ELR (cell line): ENCODE measurements at regions not wholly inside any gene's neighbourhood (a gene's known extent, or its start where the extent isn't known, plus 50 kb on each side); places are given as distances from the start of the nearest gene placed in this dataset.

ENCODE experiments used
- DNase-seq: peaks from one replicate; pipeline ENCODE4 v3.0.0-alpha.2; 2015; ENCODE audit warnings: low read depth

DNA sequence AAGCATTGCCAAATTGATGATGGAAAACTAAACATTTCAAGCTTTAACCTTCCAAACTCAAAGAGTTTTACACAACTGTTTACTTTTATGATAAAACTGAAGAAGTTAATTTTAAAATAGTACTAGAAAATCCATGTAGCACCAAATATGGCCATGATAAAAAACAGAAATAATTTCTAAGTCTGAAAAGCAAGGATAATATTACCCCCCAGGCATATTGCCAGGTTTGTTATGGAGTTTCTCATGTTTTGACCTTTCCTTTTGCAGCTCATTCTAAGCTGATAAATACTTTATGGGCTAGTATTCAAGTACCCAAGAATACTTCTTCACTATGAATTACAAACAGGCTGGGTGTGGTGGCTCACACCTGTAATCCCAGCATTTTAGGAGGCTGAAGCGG is 209.9 kb upstream of the ZFP64 start:
- DNase-seq = no peak

DNA sequence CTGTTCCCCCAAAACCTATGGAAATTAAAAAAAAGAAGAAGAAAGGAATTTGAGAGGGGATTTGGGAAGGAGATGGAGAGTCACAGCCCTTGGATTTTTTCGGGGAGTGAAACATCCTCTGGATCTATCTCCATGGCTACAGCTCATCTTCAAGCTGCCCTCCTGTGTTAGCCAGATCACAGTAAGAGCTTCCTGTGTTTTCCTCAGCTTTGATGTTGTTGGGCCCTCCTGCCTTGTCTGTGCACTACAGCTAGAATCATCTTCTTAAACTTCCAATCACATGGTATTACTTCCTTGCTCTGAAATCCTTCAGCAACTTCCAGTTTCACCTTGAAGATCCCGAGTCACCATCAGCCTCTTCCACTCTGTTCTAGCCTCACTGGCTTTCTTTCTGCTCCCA is 207.8 kb upstream of the ZFP64 start:
- no peak for DNase-seq

- no peak for DNase-seq
Measured at GRCh38 chr20:52389606-52390005, 198.0 kb upstream of the ZFP64 start.

GRCh38 chr20:52383995-52384621 is 192.5 kb upstream of the ZFP64 start:
- no peak for DNase-seq

DNA sequence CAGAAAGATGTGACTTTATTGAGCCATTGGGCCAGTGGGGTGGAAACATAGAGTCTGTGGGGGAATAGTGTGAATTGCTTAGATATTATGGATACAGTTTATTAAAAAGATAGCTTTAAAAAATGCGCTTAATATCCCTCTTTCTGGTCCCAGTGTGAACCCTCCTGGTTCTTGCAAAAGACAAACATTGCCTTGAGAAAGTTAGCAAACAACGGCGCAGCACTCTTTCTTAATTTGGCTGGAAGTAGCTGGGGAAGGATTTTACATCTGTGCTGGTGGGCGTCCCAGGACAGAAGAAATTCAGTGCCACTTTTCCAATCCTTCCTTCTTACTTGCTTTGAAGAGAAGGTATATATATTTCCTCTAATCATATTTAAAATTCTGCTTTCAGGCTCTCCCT is 191.4 kb upstream of the ZFP64 start:
- DNase-seq = no peak

DNA sequence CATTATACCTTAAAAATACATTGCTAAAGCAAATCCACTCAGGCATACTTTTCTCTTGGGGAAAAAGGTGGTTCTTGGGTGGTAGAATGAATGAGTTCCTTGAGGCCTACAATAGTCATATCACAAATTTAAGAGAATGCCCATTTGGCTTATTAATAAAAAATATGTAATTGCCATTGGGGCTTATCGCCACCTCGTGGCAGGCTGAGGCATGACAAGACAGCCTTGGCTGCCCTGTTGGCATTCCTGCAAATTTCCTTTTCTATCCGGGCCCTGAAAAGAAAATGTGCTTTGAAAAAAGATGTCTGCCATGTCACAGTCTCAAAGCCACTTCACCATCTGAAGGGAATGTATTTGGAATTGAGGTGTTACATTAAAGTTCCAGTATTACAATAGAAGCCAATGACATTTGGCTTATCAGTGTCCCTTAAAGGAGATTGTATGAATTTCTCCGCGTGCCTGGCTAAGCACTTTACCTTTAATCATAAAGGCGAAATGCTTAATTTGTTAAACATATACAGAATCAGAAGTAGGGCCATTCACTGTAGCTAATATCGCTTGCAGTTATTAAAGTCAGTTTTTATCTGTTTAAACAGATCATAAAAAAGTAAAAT is 188.3 kb upstream of the ZFP64 start:
- DNase-seq = peak; percentile 24

- no peak for DNase-seq
Measured at GRCh38 chr20:52372169-52372568, 180.6 kb upstream of the ZFP64 start.

GRCh38 chr20:52365688-52366087 is 174.1 kb upstream of the ZFP64 start:
- DNase-seq = no peak

DNA sequence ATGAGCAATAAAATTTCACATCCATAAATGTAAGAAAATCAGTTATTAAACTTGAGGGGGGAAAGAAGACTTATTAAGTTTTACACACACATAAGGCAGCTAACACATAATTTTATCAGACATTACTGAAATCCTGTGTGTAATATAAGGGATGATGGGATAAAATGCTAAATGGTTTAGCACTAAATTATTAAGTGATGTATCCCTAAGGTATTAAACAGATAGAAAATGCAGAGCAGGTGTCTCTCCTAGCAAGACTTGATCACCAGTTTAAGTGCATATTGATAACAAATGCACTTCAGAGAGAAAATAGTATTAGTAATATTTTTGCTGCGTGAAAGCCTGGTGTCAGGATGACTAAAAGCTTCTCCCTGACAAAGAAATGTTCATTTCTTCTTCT is 172.8 kb upstream of the ZFP64 start:
- no peak for DNase-seq

DNA sequence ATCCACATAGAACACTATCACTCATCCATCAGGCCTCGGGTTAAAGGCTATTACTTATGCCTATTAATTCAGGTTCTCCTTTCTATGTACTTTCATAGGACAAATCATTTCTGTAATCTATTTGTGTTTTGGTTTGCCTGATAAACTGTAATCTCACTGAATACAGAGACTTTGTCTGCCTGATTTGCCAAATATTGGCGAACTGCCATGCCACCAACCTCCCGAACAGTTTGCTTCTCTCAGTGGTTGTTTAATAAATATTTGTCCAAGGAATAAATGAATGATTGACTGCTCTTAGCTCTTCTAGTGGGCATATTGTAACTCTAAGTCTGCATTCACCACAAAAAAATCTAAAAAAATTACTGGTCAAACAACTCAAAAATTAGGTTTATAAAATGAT is 170.1 kb upstream of the ZFP64 start:
- DNase-seq = no peak

GRCh38 chr20:52349806-52350205 is 158.2 kb upstream of the ZFP64 start:
- DNase-seq = no peak

- DNase-seq = no peak
Measured at GRCh38 chr20:52348434-52348833, 156.9 kb upstream of the ZFP64 start.

DNA sequence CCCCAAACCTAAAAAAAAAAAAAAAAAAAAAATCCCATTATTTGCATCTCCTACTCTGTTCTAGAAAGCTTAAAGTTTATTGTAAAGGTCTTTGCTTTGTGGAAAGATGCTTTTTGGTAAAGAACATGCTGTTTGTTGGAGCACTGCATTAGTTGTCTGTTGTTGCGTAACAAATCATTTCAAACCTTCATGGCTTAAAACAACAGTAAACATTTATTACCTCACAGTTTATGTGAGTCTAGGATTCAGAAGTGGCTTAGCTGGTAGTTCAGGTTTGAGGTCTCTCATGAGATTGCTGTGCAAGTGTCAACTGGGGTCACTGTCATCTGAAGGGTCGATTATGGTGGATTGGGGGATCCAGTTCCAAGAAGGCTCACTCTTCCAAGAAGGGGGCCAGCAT is 155.2 kb upstream of the ZFP64 start:
- DNase-seq = no peak

- DNase-seq = no peak
Measured at GRCh38 chr20:52342913-52343312, 151.3 kb upstream of the ZFP64 start.

- peak; percentile 1 for DNase-seq
Measured at GRCh38 chr20:52340036-52340634, 148.6 kb upstream of the ZFP64 start.

DNA sequence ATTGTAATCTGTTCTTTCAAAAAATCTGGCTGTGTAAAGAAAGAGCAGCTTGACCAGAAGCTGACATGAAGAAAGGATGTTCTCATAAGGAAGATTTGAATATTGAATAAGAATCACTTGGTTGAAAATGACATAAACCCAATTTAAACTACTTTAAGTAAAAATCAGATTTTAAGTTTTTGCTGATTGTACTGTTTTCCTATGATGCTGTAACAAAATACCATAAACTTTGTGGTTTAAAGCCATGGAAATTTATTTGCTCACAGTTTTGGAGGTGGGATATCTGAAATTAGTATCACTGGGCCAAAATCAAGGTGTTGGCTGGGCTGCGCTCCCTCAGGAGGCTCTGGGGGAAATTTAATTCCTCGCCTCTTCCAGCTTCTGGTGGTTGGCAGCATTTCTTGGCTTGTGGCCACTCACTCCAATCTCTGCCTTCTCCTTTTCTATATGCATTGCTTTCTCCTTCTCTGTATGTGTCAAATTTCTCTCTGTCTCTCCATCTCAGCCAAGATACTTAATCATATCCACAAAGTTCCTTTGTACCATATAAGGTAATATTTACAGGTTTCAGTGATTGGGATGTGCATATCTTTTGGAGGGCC is 141.2 kb upstream of the ZFP64 start:
- no peak for DNase-seq

GRCh38 chr20:52332230-52332629 is 140.7 kb upstream of the ZFP64 start:
- no peak for DNase-seq

- DNase-seq = no peak
Measured at GRCh38 chr20:52331655-52332054, 140.1 kb upstream of the ZFP64 start.

- DNase-seq = no peak
Measured at GRCh38 chr20:52321396-52321795, 129.8 kb upstream of the ZFP64 start.

- no peak for DNase-seq
Measured at GRCh38 chr20:52318651-52319050, 127.1 kb upstream of the ZFP64 start.

GRCh38 chr20:52313341-52313963 is 121.9 kb upstream of the ZFP64 start:
- DNase-seq = peak; percentile 42

- peak; percentile 59 for DNase-seq
Measured at GRCh38 chr20:52312132-52312729, 120.7 kb upstream of the ZFP64 start.
